ENCODE measurements at regions not wholly inside any gene's neighbourhood (a gene's known extent, or its start where the extent isn't known, plus 50 kb on each side); places are given as distances from the start of the nearest gene placed in this dataset.
"Not testable (repeated sequence)": the region's sequence is repeated elsewhere in the genome, so short reads cannot be mapped to it uniquely, and the experiment has no call there.

DNA sequence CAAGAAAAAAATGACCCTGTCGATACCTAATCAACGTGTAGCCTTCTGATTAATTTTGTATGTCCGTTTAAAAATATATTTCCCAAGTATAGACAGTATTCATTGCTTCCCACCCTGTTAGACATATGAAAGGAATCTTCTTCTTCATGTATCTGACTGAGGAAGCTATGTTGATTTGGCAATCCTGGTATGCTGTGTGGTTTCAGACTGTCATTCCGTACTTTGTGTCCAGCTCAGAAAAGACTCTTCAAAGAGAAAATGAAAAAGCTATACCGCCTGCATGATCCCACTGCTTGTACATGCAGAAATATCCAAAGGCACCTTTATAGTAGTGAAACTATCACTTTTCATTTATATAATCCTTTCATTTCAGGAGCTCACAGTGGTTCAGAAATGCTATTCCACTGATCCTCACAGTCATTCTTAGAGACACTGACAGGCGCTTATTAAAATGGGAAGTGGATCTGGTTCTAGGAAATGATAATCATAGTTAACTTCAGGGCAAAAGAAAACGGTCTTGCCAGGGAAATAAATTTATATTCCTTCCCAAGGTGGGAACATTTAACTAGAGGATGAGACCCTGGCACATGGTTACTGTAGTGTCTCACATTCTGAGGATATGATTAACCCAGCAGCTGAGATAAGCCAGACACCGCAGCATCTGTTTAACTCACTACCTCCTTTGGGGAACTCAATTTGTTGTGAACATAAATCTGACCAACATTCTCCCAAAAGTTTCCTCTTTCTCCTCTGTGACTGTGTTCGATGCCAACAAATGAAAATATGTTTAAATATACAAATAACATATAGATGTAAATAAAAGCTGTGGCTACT, 599.2 kb upstream of the LUZP2 start:
- whole genome bisulfite sequencing, result 71% methylated on average over 9 of the region's 9 CpGs
- H3K36me3 ChIP-seq (ENCODE audit: control insufficient read depth in 2 of 2, insufficient read depth in 2 of 2, low read length in 1 of 2), result no peaks in the 10 kb centered on the region

DNA sequence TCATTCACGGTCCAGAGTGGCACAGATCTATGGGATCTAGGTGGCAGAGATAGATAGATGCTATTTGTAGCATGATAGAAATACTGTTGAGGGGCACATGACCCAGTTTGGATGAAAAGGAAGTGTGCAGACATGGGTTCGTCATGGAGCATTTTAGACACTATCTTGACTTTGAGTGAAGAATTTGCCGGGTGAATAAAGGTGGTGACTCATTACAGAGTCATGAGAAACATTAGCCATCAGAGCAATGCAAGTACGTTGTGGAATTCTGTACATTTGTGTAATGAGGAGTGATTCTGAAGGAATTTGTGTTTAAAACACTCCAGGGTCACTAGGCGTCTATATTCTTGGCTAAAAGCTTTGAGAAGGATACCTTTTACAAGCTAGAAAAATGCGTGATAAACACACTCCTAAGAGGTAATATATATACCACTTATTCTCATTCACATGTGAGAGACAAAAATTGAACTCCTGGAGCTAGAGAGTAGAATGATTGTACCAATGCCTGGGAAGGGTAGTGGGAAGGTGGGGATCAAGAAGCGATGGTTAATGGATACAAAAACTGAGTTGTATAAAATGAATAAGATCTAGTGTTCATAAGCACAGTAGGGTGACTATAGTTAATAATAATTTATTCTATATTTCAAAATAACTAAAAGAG, 593.7 kb upstream of the LUZP2 start:
- DNase-seq (ENCODE audit: low read depth in 6 of 9, low spot score in 9 of 9), result no peak
- Histone ChIP-seq H3K27me3 (ENCODE audit: control insufficient read depth in 2 of 2, insufficient read depth in 1 of 2, low read length in 1 of 2) (no peaks in the 10 kb centered on the region), H3K9me3 (ENCODE audit: control insufficient read depth in 2 of 2, insufficient read depth in 1 of 2, low read length in 1 of 2) (no peaks in the 10 kb centered on the region), H3K27ac (ENCODE audit: low read depth in 1 of 2, low read length in 1 of 2) (no peak overlapping the region), H3K36me3 (ENCODE audit: control insufficient read depth in 2 of 2, insufficient read depth in 2 of 2, low read length in 1 of 2) (no peaks in the 10 kb centered on the region), H3K4me1 (ENCODE audit: control insufficient read depth in 2 of 2, insufficient read depth in 2 of 2, low read length in 2 of 2) (no peaks in the 10 kb centered on the region), H3K4me3 (ENCODE audit: low read length in 2 of 2) (no peak overlapping the region)
- WGBS, result 94% methylated on average over 7 of the region's 7 CpGs

More for the DNA sequence above, 599.2 kb upstream of the LUZP2 start:
- Histone ChIP-seq H3K4me3 (ENCODE audit: low read length in 2 of 2) (no peak overlapping the region), H3K27me3 (ENCODE audit: control insufficient read depth in 2 of 2, insufficient read depth in 1 of 2, low read length in 1 of 2) (no peaks in the 10 kb centered on the region), H3K4me1 (ENCODE audit: control insufficient read depth in 2 of 2, insufficient read depth in 2 of 2, low read length in 2 of 2) (no peaks in the 10 kb centered on the region), H3K27ac (ENCODE audit: low read depth in 1 of 2, low read length in 1 of 2) (no peak overlapping the region), H3K9me3 (ENCODE audit: control insufficient read depth in 2 of 2, insufficient read depth in 1 of 2, low read length in 1 of 2) (no peaks in the 10 kb centered on the region)
- DNase-seq (ENCODE audit: low read depth in 6 of 9, low spot score in 9 of 9), result no peak

DNA sequence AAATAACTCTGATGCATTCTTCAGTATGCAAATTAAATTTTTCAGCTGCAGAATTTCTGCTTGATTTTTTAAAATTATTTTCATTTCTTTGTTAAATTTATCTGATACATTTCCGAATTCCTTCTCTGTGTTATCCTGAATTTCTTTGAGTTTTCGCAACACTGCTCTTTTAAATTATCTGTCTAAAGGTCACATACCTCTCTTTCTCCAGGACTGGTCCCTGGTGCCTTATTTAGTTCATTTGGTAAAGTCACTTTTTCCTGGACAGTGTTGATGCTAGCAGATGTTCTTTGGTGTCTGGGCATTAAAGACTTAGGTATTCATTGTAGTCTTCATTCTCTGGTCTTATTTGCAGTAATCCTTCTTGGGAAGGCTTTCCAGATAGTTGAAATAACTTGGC, 577.4 kb upstream of the LUZP2 start:
- no peak for DNase-seq (ENCODE audit: low read depth in 6 of 9, low spot score in 9 of 9)
- H3K9me3 ChIP-seq (ENCODE audit: control insufficient read depth in 2 of 2, insufficient read depth in 1 of 2, low read length in 1 of 2), result no peaks in the 10 kb centered on the region
- no peaks in the 10 kb centered on the region for H3K27me3 ChIP-seq (ENCODE audit: control insufficient read depth in 2 of 2, insufficient read depth in 1 of 2, low read length in 1 of 2)
- H3K4me1 ChIP-seq (ENCODE audit: control insufficient read depth in 2 of 2, insufficient read depth in 2 of 2, low read length in 2 of 2), result no peaks in the 10 kb centered on the region
- 96% methylated on average over 2 of the region's 2 CpGs for WGBS
- H3K4me3 ChIP-seq (ENCODE audit: low read length in 2 of 2), result no peak overlapping the region
- no peaks in the 10 kb centered on the region for H3K36me3 ChIP-seq (ENCODE audit: control insufficient read depth in 2 of 2, insufficient read depth in 2 of 2, low read length in 1 of 2)
- H3K27ac ChIP-seq (ENCODE audit: low read depth in 1 of 2, low read length in 1 of 2), result no peak overlapping the region

DNA sequence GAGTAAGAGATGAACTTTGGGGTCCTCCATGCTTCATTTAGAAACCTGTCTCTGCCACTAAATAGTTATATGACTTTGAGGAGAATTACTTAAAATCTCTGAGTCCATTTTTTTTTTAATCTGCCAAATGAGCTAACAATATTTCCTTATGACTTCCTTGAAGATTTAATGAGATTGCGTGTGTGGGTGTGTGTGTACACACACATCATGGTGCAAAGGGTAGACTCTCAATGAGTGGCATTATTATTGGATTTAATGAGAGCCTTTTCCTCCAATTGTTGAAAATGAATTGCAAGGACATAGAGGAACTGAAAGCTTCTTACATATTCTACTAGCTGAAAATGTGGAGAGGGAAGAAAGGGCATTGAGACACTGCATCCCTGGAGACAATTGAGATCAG, 573.5 kb upstream of the LUZP2 start:
- Histone ChIP-seq H3K36me3 (ENCODE audit: control insufficient read depth in 2 of 2, insufficient read depth in 2 of 2, low read length in 1 of 2) (no peaks in the 10 kb centered on the region), H3K27me3 (ENCODE audit: control insufficient read depth in 2 of 2, insufficient read depth in 1 of 2, low read length in 1 of 2) (no peaks in the 10 kb centered on the region), H3K4me1 (ENCODE audit: control insufficient read depth in 2 of 2, insufficient read depth in 2 of 2, low read length in 2 of 2) (no peaks in the 10 kb centered on the region), H3K27ac (ENCODE audit: low read depth in 1 of 2, low read length in 1 of 2) (no peak overlapping the region), H3K9me3 (ENCODE audit: control insufficient read depth in 2 of 2, insufficient read depth in 1 of 2, low read length in 1 of 2) (no peaks in the 10 kb centered on the region), H3K4me3 (ENCODE audit: low read length in 2 of 2) (no peak overlapping the region)
- DNase-seq (ENCODE audit: low read depth in 6 of 9, low spot score in 9 of 9), result no peak
- 93% methylated on average over 1 of the region's 1 CpG for WGBS

DNA sequence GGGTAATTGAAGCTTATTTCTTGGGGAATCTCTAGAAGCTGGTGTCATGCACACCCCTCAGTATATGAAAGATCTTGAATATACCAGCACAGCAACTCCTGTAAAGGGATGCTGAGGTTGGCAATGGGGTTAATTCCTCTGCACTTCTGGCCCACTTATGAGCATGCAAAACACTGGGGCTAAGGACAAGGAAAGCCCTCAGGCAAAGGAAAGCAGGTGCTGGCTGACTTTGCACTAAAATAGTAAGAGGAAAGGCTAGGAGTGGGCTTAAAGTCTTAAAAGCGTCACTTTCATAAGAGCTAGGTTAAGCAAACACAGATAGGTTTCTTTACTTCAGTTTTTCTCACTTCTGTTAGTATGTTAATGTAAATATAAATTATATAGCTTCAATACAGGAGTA, 572.6 kb upstream of the LUZP2 start:
- DNase-seq (ENCODE audit: low read depth in 6 of 9, low spot score in 9 of 9), result no peak
- Histone ChIP-seq H3K27me3 (ENCODE audit: control insufficient read depth in 2 of 2, insufficient read depth in 1 of 2, low read length in 1 of 2) (no peaks in the 10 kb centered on the region), H3K4me1 (ENCODE audit: control insufficient read depth in 2 of 2, insufficient read depth in 2 of 2, low read length in 2 of 2) (no peaks in the 10 kb centered on the region), H3K9me3 (ENCODE audit: control insufficient read depth in 2 of 2, insufficient read depth in 1 of 2, low read length in 1 of 2) (no peaks in the 10 kb centered on the region), H3K36me3 (ENCODE audit: control insufficient read depth in 2 of 2, insufficient read depth in 2 of 2, low read length in 1 of 2) (no peaks in the 10 kb centered on the region), H3K27ac (ENCODE audit: low read depth in 1 of 2, low read length in 1 of 2) (no peak overlapping the region), H3K4me3 (ENCODE audit: low read length in 2 of 2) (no peak overlapping the region)
- 94% methylated on average over 1 of the region's 1 CpG for whole genome bisulfite sequencing

DNA sequence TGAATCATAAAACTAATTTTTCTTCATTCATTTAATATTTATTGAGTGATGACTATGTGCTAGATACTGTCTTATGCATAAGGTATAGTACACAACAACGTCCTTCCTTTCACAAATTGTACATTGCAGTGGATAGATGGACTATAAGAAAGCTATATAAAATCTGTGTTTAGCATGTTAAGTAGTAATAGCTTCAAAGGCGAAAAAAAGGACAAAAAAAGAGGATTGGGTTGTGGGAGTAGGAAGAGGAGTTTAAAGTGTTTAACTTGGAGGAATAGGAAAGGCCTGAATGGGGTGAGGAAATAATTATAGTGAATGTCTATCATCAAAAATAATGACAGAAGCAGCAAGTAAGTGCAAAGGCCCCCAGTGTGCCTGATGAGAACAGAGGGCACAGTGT, 565.4 kb upstream of the LUZP2 start:
- DNase-seq (ENCODE audit: low read depth in 6 of 9, low spot score in 9 of 9), result no peak
- no peaks in the 10 kb centered on the region for H3K27me3 ChIP-seq (ENCODE audit: control insufficient read depth in 2 of 2, insufficient read depth in 1 of 2, low read length in 1 of 2)
- H3K27ac ChIP-seq (ENCODE audit: low read depth in 1 of 2, low read length in 1 of 2), result no peak overlapping the region
- H3K36me3 ChIP-seq (ENCODE audit: control insufficient read depth in 2 of 2, insufficient read depth in 2 of 2, low read length in 1 of 2), result no peaks in the 10 kb centered on the region
- H3K9me3 ChIP-seq (ENCODE audit: control insufficient read depth in 2 of 2, insufficient read depth in 1 of 2, low read length in 1 of 2), result no peaks in the 10 kb centered on the region
- WGBS, result 88% methylated on average over 2 of the region's 2 CpGs
- H3K4me3 ChIP-seq (ENCODE audit: low read length in 2 of 2), result no peak overlapping the region
- no peaks in the 10 kb centered on the region for H3K4me1 ChIP-seq (ENCODE audit: control insufficient read depth in 2 of 2, insufficient read depth in 2 of 2, low read length in 2 of 2)

DNA sequence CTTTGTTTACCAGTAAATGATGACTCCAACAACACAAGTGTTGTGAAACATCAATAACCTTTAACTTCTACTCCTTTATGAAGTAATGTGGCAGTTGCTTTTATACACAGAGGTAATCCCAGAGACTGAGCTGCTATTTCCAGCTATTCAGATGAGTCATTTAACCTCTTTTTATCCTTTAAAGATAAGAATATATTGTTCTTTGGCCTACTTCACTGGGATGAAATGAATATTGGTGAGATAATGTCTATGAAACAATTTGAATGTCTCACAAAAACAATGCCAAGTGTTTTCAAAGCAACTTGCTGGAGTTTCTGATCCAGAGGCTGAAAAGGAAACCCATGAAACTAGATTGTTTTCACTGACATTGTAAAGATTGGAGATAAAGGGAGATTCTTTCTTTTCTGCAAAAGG, 564.4 kb upstream of the LUZP2 start:
- Histone ChIP-seq H3K27ac (ENCODE audit: low read depth in 1 of 2, low read length in 1 of 2) (no peak overlapping the region), H3K4me3 (ENCODE audit: low read length in 2 of 2) (no peak overlapping the region), H3K9me3 (ENCODE audit: control insufficient read depth in 2 of 2, insufficient read depth in 1 of 2, low read length in 1 of 2) (no peaks in the 10 kb centered on the region), H3K36me3 (ENCODE audit: control insufficient read depth in 2 of 2, insufficient read depth in 2 of 2, low read length in 1 of 2) (no peaks in the 10 kb centered on the region), H3K27me3 (ENCODE audit: control insufficient read depth in 2 of 2, insufficient read depth in 1 of 2, low read length in 1 of 2) (no peaks in the 10 kb centered on the region), H3K4me1 (ENCODE audit: control insufficient read depth in 2 of 2, insufficient read depth in 2 of 2, low read length in 2 of 2) (no peaks in the 10 kb centered on the region)
- no peak for DNase-seq (ENCODE audit: low read depth in 6 of 9, low spot score in 9 of 9)

DNA sequence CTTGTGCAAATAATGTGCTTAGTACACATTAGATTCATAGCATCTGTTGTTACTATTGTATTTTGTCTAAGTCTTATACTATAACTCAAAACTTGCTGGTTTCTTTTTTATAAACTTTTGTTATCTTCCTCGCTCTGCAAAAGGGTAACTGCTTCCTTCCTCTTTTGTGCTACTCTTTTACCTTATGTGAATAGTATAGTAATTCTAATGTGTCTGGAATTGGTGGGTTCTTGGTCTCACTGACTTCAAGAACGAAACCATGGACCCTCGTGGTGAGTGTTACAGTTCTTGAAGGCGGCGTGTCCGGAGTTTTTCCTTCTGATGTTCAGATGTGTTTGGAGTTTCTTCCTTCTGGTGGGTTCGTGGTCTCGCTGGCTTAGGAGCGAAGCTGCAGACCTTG, 563.1 kb upstream of the LUZP2 start:
- H3K9me3 ChIP-seq (ENCODE audit: control insufficient read depth in 2 of 2, insufficient read depth in 1 of 2, low read length in 1 of 2), result no peaks in the 10 kb centered on the region
- H3K27ac ChIP-seq (ENCODE audit: low read depth in 1 of 2, low read length in 1 of 2), result no peak overlapping the region
- no peak overlapping the region for H3K4me3 ChIP-seq (ENCODE audit: low read length in 2 of 2)
- H3K4me1 ChIP-seq (ENCODE audit: control insufficient read depth in 2 of 2, insufficient read depth in 2 of 2, low read length in 2 of 2), result no peaks in the 10 kb centered on the region
- 17% methylated on average over 9 of the region's 9 CpGs for WGBS
- no peaks in the 10 kb centered on the region for H3K27me3 ChIP-seq (ENCODE audit: control insufficient read depth in 2 of 2, insufficient read depth in 1 of 2, low read length in 1 of 2)
- H3K36me3 ChIP-seq (ENCODE audit: control insufficient read depth in 2 of 2, insufficient read depth in 2 of 2, low read length in 1 of 2), result no peaks in the 10 kb centered on the region
- DNase-seq (ENCODE audit: low read depth in 6 of 9, low spot score in 9 of 9), result no peak

DNA sequence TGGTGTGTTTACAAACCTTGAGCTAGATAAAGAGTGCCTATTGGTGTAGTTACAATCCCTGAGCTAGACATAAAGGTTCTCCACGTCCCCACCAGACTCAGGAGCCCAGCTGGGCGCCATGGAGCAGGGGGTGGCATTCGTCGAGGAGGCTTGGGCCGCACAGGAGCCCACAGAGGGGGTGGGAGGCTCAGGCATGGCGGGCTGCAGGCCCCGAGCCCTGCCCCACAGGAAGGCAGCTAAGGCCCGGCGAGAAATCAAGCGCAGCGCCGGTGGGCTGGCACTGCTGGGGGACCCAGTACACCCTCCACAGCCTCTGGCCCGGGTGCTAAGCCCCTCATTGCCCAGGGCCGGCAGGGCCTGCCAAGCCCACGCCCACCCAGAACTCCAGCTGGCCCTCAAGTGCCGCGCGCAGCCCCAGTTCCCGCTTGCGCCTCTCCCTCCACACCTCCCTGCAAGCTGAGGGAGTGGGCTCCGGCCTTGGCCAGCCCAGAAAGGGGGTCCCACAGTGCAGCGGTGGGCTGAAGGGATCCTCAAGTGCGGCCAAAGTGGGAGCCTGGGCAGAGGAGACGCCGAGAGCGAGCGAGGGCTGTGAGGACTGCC, 562.1 kb upstream of the LUZP2 start:
- DNase-seq (ENCODE audit: low read depth in 6 of 9, low spot score in 9 of 9); H3K9me3 ChIP-seq (ENCODE audit: control insufficient read depth in 2 of 2, insufficient read depth in 1 of 2, low read length in 1 of 2); H3K4me1 ChIP-seq (ENCODE audit: control insufficient read depth in 2 of 2, insufficient read depth in 2 of 2, low read length in 2 of 2); H3K4me3 ChIP-seq (ENCODE audit: low read length in 2 of 2); H3K27me3 ChIP-seq (ENCODE audit: control insufficient read depth in 2 of 2, insufficient read depth in 1 of 2, low read length in 1 of 2); H3K36me3 ChIP-seq (ENCODE audit: control insufficient read depth in 2 of 2, insufficient read depth in 2 of 2, low read length in 1 of 2); H3K27ac ChIP-seq (ENCODE audit: low read depth in 1 of 2, low read length in 1 of 2): not testable (repeated sequence)
- WGBS, result 96% methylated on average over 27 of the region's 27 CpGs

All from thymus (tissue), 11 donors.